ENCODE measurements at regions not wholly inside any gene's neighbourhood (a gene's known extent, or its start where the extent isn't known, plus 50 kb on each side); places are given as distances from the start of the nearest gene placed in this dataset.

DNA sequence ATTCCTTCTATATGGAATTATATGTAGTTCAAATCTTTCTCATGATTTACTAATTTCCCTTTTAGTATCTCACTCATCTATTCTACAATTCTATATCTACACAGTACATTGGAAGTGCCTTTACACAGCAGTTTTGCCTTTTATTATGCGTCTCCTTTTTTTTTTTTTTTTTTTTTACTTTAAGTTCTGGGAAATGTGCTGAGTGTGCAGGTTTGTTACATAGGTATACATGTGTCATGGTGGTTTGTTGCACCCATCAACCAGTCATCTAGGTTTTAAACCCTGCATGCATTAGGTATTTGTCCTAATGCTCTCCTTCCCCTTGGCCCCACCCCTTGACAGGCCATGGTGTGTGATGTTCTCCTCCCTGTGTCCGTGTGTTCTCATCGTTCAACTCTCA is 1150.1 kb upstream of the PRR20A start:
- Histone ChIP-seq H3K4me2 (ENCODE audit: low read length) (no peak overlapping the region), H3K4me1 (ENCODE audit: insufficient read depth, low read length, poor library complexity, severe bottlenecking) (no peaks in the 10 kb centered on the region), H3K36me3 (ENCODE audit: insufficient read depth, low read length) (no peaks in the 10 kb centered on the region), H2AFZ (ENCODE audit: low read length) (no peak overlapping the region), H3K4me3 (ENCODE audit: low read depth, low read length, poor library complexity, severe bottlenecking) (no peak overlapping the region), H3K27ac (ENCODE audit: low read depth, low read length, poor library complexity, severe bottlenecking) (no peak overlapping the region), H3K79me2 (ENCODE audit: insufficient read depth, low read depth, low read length) (no peaks in the 10 kb centered on the region), H3K9me3 (ENCODE audit: low read length) (no peaks in the 10 kb centered on the region), H4K20me1 (ENCODE audit: insufficient read depth, low read length) (no peaks in the 10 kb centered on the region), H3K9me2 (ENCODE audit: insufficient read depth, low read length) (no peaks in the 10 kb centered on the region)
- ChIA-PET CTCF (ENCODE audit: unreplicated experiment) (no interaction called here), POLR2A (no interaction called here)
- no TSS peak for BruUV-seq (replicated peaks)
- TF ChIP-seq, protein P1, sequence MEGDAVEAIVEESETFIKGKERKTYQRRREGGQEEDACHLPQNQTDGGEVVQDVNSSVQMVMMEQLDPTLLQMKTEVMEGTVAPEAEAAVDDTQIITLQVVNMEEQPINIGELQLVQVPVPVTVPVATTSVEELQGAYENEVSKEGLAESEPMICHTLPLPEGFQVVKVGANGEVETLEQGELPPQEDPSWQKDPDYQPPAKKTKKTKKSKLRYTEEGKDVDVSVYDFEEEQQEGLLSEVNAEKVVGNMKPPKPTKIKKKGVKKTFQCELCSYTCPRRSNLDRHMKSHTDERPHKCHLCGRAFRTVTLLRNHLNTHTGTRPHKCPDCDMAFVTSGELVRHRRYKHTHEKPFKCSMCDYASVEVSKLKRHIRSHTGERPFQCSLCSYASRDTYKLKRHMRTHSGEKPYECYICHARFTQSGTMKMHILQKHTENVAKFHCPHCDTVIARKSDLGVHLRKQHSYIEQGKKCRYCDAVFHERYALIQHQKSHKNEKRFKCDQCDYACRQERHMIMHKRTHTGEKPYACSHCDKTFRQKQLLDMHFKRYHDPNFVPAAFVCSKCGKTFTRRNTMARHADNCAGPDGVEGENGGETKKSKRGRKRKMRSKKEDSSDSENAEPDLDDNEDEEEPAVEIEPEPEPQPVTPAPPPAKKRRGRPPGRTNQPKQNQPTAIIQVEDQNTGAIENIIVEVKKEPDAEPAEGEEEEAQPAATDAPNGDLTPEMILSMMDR (conservative IDR thresholded peaks at IDR 0.05; ENCODE audit: low read length): no peak
- TF ChIP-seq EZH2phosphoT487 (IDR thresholded peaks at IDR 0.05; ENCODE audit: borderline replicate concordance, low read depth, low read length): no peak
- no peak for DNase-seq (ENCODE audit: low spot score)
- intact Hi-C loops (cut with micrococcal nuclease; ENCODE audit: unreplicated experiment): no loop called here

DNA sequence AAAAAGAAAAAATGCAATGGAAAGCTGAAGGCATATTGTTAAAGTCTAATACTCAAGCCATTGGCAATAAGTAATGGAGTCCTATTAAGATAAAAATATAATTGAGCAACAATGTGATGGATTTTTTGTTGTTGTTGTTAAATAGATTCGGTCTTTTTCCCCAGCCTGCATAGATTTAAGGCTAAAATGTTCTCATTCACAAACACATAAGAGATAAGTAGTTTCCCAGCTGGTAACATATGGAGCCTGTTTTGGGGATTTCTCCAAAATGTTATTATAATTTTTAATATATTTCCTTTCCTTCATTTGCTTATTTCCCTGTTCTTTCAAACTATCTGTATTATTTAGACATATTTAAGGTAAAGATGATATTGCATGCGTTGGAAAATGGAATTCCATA is 1149.1 kb upstream of the PRR20A start:
- CTCF ChIA-PET (ENCODE audit: unreplicated experiment): no interaction called here
- Histone ChIP-seq H3K36me3 (ENCODE audit: insufficient read depth, low read length) (no peaks in the 10 kb centered on the region), H3K27ac (ENCODE audit: low read depth, low read length, poor library complexity, severe bottlenecking) (no peak overlapping the region), H3K4me3 (ENCODE audit: low read depth, low read length, poor library complexity, severe bottlenecking) (no peak overlapping the region), H3K4me2 (ENCODE audit: low read length) (no peak overlapping the region), H3K79me2 (ENCODE audit: insufficient read depth, low read depth, low read length) (no peaks in the 10 kb centered on the region), H3K4me1 (ENCODE audit: insufficient read depth, low read length, poor library complexity, severe bottlenecking) (no peaks in the 10 kb centered on the region), H2AFZ (ENCODE audit: low read length) (no peak overlapping the region), H3K9me2 (ENCODE audit: insufficient read depth, low read length) (no peaks in the 10 kb centered on the region), H4K20me1 (ENCODE audit: insufficient read depth, low read length) (no peaks in the 10 kb centered on the region), H3K9me3 (ENCODE audit: low read length) (no peaks in the 10 kb centered on the region)
- POLR2A ChIA-PET: interaction anchor here (1.2 kb wide), 1 partner anchor 68 kb away, joined by 3 read pairs; no protein-coding TSS in a partner anchor
- TF ChIP-seq, protein P1 (conservative IDR thresholded peaks at IDR 0.05; ENCODE audit: low read length): no peak
- no peak for TF ChIP-seq EZH2phosphoT487 (IDR thresholded peaks at IDR 0.05; ENCODE audit: borderline replicate concordance, low read depth, low read length)
- intact Hi-C loops (cut with micrococcal nuclease; ENCODE audit: unreplicated experiment): no loop called here
- no peak for DNase-seq (ENCODE audit: low spot score)
- no TSS peak for BruUV-seq (replicated peaks)

DNA sequence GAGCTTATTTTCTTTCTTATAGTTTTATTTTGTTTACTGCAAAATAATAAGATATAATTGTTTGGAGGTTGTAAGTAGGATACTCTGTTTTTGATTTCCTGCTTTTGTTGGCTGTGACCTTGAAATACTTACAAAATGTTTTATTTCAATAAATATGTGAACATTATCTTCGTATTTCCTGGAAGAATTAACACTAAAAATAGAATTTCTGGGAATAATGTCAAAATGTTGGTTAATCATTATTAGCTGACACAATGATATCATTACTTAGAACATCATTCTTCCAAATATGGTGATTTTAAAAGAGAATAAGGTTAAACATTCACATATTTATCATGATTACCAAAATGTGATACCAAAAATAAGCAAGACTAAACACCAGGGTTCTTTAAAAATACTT is 1148.6 kb upstream of the PRR20A start:
- no peaks in the 10 kb centered on the region for H4K20me1 ChIP-seq (ENCODE audit: insufficient read depth, low read length)
- POLR2A ChIA-PET: interaction anchor here (1.2 kb wide), 1 partner anchor 68 kb away, joined by 3 read pairs; no protein-coding TSS in a partner anchor
- H3K4me2 ChIP-seq (ENCODE audit: low read length): no peak overlapping the region
- no TSS peak for BruUV-seq (replicated peaks)
- no peaks in the 10 kb centered on the region for H3K36me3 ChIP-seq (ENCODE audit: insufficient read depth, low read length)
- H3K9me2 ChIP-seq (ENCODE audit: insufficient read depth, low read length): no peaks in the 10 kb centered on the region
- intact Hi-C loops (cut with micrococcal nuclease; ENCODE audit: unreplicated experiment): no loop called here
- TF ChIP-seq, protein P1 (conservative IDR thresholded peaks at IDR 0.05; ENCODE audit: low read length): no peak
- TF ChIP-seq EZH2phosphoT487 (IDR thresholded peaks at IDR 0.05; ENCODE audit: borderline replicate concordance, low read depth, low read length): no peak
- CTCF ChIA-PET (ENCODE audit: unreplicated experiment): no interaction called here
- H3K79me2 ChIP-seq (ENCODE audit: insufficient read depth, low read depth, low read length): no peaks in the 10 kb centered on the region
- DNase-seq (ENCODE audit: low spot score): no peak
- no peaks in the 10 kb centered on the region for H3K9me3 ChIP-seq (ENCODE audit: low read length)
- no peak overlapping the region for H3K27ac ChIP-seq (ENCODE audit: low read depth, low read length, poor library complexity, severe bottlenecking)
- no peak overlapping the region for H3K4me3 ChIP-seq (ENCODE audit: low read depth, low read length, poor library complexity, severe bottlenecking)
- H3K4me1 ChIP-seq (ENCODE audit: insufficient read depth, low read length, poor library complexity, severe bottlenecking): no peaks in the 10 kb centered on the region
- no peak overlapping the region for H2AFZ ChIP-seq (ENCODE audit: low read length)
